Activated naive CD4-positive, alpha-beta T cell treated with anti-CD3 and anti-CD28 coated beads, Interleukin-2, amount 10 ng/mL, durations not matched to agents 7 days and 5 days (primary cell): ENCODE measurements at regions not wholly inside any gene's neighbourhood (a gene's known extent, or its start where the extent isn't known, plus 50 kb on each side); places are given as distances from the start of the nearest gene placed in this dataset.

Experiments used
- CTCF ChIA-PET: fragments of 350-600 bp; sonication (Branson Sonifier 250); formaldehyde crosslinking; loops from one replicate; lab custom pipeline; 2021; ENCODE audit warnings: antibody characterized with exemption; lab: Charles Lee
- DNase-seq: peaks from one replicate; pipeline ENCODE4 v3.0.0-alpha.2; 2020
- H3K27ac Mint-ChIP-seq: one replicate; pipeline ENCODE4 v1.8.0; 2021; ENCODE audit warnings: mild to moderate bottlenecking, moderate library complexity, mixed read lengths
- H3K27me3 Mint-ChIP-seq: one replicate; pipeline ENCODE4 v1.8.0; 2021; ENCODE audit warnings: mild to moderate bottlenecking, mixed read lengths
- H3K36me3 Mint-ChIP-seq: one replicate; pipeline ENCODE4 v1.8.0; 2021; ENCODE audit warnings: mixed read lengths
- H3K4me1 Mint-ChIP-seq: one replicate; pipeline ENCODE4 v1.8.0; 2021; ENCODE audit warnings: mixed read lengths
- H3K4me3 Mint-ChIP-seq: one replicate; pipeline ENCODE4 v1.8.0; 2021; ENCODE audit warnings: mild to moderate bottlenecking, moderate library complexity, mixed read lengths
- H3K9me3 Mint-ChIP-seq: one replicate; pipeline ENCODE4 v1.8.0; 2021; ENCODE audit warnings: mixed read lengths

DNA sequence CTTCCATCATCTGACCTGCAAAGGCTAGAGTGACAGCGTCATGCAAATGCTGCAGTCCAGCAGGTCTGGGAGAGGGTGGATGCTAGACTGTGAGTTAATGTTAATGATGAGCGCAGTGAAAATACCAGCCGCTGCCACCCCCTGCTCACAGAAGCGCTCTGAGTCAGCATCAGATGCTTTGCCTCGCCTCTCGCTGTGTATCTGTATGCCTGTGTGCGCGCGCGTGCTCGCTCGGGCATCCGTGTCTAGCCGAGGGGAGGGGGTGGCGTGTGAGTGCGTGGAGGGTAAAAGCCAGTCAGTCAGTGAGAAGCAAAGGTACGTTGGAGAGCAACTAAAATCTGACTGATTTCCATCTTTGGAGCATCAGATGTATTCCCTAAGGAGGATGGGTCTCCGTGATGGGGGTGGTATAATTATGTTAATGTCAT lies 858.7 kb downstream of the USP25 start:
- CTCF ChIA-PET = no interaction called here

DNA sequence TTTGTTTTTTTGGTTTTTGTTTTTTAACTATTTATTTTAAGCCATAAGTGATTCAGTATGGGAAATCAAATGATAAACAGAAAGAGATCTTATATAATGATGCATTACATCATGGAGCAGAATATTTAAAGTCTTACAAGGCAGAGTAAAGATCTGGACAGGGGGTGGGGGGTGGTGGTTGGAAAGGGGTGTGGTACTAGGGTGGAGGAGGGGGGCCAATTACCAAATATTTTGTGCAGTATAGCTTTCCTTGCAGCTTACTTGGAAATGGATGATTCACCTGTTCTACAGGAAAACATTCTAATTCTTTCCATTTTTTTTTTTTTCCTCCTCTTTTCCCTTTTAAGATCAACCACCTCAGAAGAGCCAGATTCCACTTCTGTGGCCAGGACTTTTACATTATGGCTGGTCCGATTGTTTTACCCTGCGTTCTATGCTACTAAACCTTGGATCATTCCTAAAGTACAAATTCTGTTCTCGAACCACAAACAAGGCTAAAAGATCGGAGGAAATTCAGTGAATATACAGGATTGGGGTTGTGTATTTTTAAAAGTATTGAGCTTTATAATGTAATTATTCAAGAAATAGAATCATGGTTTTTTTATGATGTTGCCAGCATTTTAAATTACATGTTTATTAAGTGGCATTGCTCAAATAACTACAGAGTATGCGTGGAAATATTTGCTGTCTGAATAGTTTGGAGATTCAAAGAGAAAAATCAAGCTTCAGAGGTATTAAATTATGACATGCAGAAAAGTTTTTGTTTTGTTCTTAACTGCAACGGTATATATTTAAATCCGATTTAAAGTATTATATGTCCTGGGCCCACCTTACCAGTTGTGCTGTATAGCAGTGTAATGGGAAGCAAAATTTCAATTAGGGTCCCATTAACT lies 859.5 kb downstream of the USP25 start:
- no peak overlapping the region for H3K27ac Mint-ChIP-seq
- no peak overlapping the region for H3K4me3 Mint-ChIP-seq
- no peak for DNase-seq
- CTCF ChIA-PET = no interaction called here
- H3K9me3 Mint-ChIP-seq = no peaks in the 10 kb centered on the region
- H3K27me3 Mint-ChIP-seq = no peaks in the 10 kb centered on the region
- no peaks in the 10 kb centered on the region for H3K4me1 Mint-ChIP-seq
- no peaks in the 10 kb centered on the region for H3K36me3 Mint-ChIP-seq

More for the DNA sequence above, 858.7 kb downstream of the USP25 start:
- no peak overlapping the region for H3K4me3 Mint-ChIP-seq
- DNase-seq = no peak
- H3K4me1 Mint-ChIP-seq = no peaks in the 10 kb centered on the region
- H3K27me3 Mint-ChIP-seq = no peaks in the 10 kb centered on the region
- no peaks in the 10 kb centered on the region for H3K36me3 Mint-ChIP-seq
- H3K9me3 Mint-ChIP-seq = peaks cover 2% of the 10 kb centered on the region
- no peak overlapping the region for H3K27ac Mint-ChIP-seq

GRCh38 chr21:16590186-16590585 lies 860.4 kb downstream of the USP25 start:
- Mint-ChIP-seq H3K4me3 (no peak overlapping the region), H3K9me3 (no peaks in the 10 kb centered on the region), H3K27ac (no peak overlapping the region), H3K4me1 (no peaks in the 10 kb centered on the region), H3K27me3 (no peaks in the 10 kb centered on the region), H3K36me3 (no peaks in the 10 kb centered on the region)
- DNase-seq = no peak
- CTCF ChIA-PET = no interaction called here

GRCh38 chr21:16590641-16591292 lies 861.0 kb downstream of the USP25 start:
- no peaks in the 10 kb centered on the region for H3K36me3 Mint-ChIP-seq
- CTCF ChIA-PET = no interaction called here

DNA sequence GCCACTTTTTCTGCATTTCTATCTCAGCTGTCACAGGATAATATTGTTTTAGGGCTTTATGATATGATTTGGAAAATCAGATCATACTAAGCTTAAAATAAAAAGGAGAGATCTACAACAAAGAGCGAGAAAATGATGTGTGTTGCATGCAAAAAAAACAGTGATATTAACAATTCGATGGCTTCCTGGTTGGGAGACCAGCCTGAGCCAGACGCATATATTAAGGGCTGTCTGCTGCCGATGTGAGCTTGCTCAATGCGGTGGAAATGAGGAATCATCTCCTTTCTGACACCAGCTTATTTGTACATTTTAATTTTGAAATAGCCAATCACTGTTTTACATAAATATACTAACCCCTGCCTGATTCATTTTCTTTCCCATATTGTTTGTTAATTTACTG lies 862.6 kb downstream of the USP25 start:
- Mint-ChIP-seq H3K36me3 (no peaks in the 10 kb centered on the region), H3K27me3 (no peaks in the 10 kb centered on the region)

More at GRCh38 chr21:16590641-16591292, 861.0 kb downstream of the USP25 start:
- Mint-ChIP-seq H3K4me1 (no peaks in the 10 kb centered on the region), H3K9me3 (no peaks in the 10 kb centered on the region), H3K27me3 (no peaks in the 10 kb centered on the region), H3K27ac (no peak overlapping the region), H3K4me3 (no peak overlapping the region)
- DNase-seq = no peak

GRCh38 chr21:16594191-16594590 lies 864.4 kb downstream of the USP25 start:
- Mint-ChIP-seq H3K4me3 (no peak overlapping the region), H3K9me3 (peaks cover 4% of the 10 kb centered on the region), H3K4me1 (no peaks in the 10 kb centered on the region), H3K36me3 (no peaks in the 10 kb centered on the region), H3K27ac (no peak overlapping the region), H3K27me3 (no peaks in the 10 kb centered on the region)
- CTCF ChIA-PET = no interaction called here
- DNase-seq = no peak

More for the DNA sequence above, 862.6 kb downstream of the USP25 start:
- Mint-ChIP-seq H3K4me1 (no peaks in the 10 kb centered on the region), H3K4me3 (no peak overlapping the region), H3K27ac (no peak overlapping the region), H3K9me3 (peaks cover 4% of the 10 kb centered on the region)
- CTCF ChIA-PET = no interaction called here
- DNase-seq = no peak

GRCh38 chr21:16596369-16596768 lies 866.6 kb downstream of the USP25 start:
- peaks cover 7% of the 10 kb centered on the region for H3K9me3 Mint-ChIP-seq
- no peaks in the 10 kb centered on the region for H3K27me3 Mint-ChIP-seq
- no peak overlapping the region for H3K4me3 Mint-ChIP-seq
- DNase-seq = no peak
- no peak overlapping the region for H3K27ac Mint-ChIP-seq
- CTCF ChIA-PET = no interaction called here
- H3K4me1 Mint-ChIP-seq = no peaks in the 10 kb centered on the region
- no peaks in the 10 kb centered on the region for H3K36me3 Mint-ChIP-seq

DNA sequence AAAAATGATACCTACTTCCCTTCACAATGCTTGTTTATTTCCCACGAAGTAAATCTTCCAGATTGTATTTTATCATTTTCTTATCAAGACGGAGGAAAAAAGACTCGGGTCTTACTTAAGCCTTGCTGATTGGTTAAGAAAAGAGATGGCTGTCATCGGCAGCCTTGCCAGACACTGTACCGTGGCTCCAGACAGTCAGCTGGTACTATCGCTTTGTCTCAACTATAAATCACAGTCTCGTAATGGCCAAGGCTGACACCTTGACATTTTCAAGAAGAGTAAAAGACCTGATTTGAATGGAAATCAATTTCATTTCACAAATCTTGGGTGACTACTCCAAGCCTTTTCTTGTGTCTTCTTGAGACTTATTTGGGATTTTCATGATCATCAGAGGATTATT lies 868.0 kb downstream of the USP25 start:
- DNase-seq = no peak
- Mint-ChIP-seq H3K27me3 (no peaks in the 10 kb centered on the region), H3K4me3 (no peak overlapping the region), H3K36me3 (no peaks in the 10 kb centered on the region), H3K9me3 (peaks cover 7% of the 10 kb centered on the region), H3K27ac (no peak overlapping the region), H3K4me1 (no peaks in the 10 kb centered on the region)
- CTCF ChIA-PET = no interaction called here

DNA sequence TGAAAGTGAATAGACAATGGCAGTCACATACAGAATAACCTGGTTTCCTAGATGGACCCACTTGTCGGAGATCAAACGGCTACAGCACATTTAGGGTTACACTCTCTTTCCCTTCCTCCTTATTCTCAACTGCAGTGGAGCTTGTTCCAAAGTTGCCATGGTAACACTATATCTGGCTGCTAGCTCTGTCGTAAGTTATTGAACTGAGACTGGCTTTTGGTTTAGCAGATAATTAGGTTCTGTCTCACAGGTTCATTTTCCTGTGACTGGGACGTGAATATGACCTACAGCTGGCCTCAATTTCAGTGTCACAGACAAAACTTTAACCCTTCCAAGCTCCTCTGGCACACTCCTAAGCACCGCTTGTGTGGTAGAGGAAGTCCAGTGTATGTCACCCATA lies 875.8 kb downstream of the USP25 start:
- no peaks in the 10 kb centered on the region for H3K36me3 Mint-ChIP-seq
- no peak overlapping the region for H3K27ac Mint-ChIP-seq
- DNase-seq = no peak
- H3K4me1 Mint-ChIP-seq = no peaks in the 10 kb centered on the region
- H3K4me3 Mint-ChIP-seq = no peak overlapping the region
- CTCF ChIA-PET = no interaction called here
- no peaks in the 10 kb centered on the region for H3K27me3 Mint-ChIP-seq
- H3K9me3 Mint-ChIP-seq = peaks cover 6% of the 10 kb centered on the region

DNA sequence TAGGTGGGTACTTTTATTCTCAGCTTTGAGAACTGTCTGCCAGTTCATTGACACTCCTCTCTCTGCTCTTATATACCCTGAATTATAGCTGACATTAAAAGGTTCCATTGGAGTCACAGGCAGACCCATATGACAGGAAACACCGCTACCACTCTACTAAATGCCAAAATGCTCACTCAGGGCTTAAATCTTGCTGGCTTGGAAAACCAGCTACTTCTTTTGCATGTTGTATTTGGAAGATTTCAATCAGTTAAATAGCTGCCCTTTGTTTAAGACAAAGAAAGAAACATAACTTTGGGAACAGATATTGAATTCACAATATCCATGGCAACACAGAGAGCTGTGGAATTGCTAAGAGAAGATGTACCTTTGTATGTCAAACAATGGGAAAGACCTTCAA lies 876.5 kb downstream of the USP25 start:
- Mint-ChIP-seq H3K36me3 (no peaks in the 10 kb centered on the region), H3K4me1 (no peaks in the 10 kb centered on the region), H3K27me3 (no peaks in the 10 kb centered on the region), H3K4me3 (no peak overlapping the region), H3K9me3 (peaks cover 9% of the 10 kb centered on the region), H3K27ac (no peak overlapping the region)
- DNase-seq = no peak
- CTCF ChIA-PET = no interaction called here

GRCh38 chr21:16608209-16608830 lies 878.5 kb downstream of the USP25 start:
- Mint-ChIP-seq H3K27me3 (no peaks in the 10 kb centered on the region), H3K4me1 (no peaks in the 10 kb centered on the region), H3K36me3 (no peaks in the 10 kb centered on the region), H3K4me3 (no peak overlapping the region), H3K27ac (no peak overlapping the region), H3K9me3 (peaks cover 10% of the 10 kb centered on the region)
- CTCF ChIA-PET = no interaction called here
- DNase-seq = no peak

DNA sequence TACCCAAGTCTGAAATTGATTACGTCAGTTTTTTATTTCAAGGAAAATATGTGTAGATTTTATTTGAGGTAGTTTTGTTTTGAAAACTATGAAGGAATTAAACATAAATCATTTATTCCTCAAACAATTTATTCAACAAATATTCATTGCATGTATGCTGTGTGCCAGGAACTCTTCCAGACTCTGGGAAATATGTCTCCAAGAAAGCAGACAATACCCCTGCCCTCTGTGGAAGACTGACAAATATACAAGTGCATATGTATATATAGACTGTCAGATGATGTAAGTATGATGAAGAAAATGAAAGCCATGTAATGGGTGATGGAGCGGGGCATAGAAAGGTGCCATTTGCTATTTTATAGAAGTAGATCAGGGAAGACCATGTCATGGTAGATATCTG lies 889.5 kb downstream of the USP25 start:
- H3K4me3 Mint-ChIP-seq = no peak overlapping the region
- no peak overlapping the region for H3K27ac Mint-ChIP-seq
- H3K4me1 Mint-ChIP-seq = no peaks in the 10 kb centered on the region
- H3K27me3 Mint-ChIP-seq = no peaks in the 10 kb centered on the region
- H3K36me3 Mint-ChIP-seq = no peaks in the 10 kb centered on the region
- no peak for DNase-seq
- CTCF ChIA-PET = no interaction called here
- H3K9me3 Mint-ChIP-seq = peaks cover 12% of the 10 kb centered on the region

DNA sequence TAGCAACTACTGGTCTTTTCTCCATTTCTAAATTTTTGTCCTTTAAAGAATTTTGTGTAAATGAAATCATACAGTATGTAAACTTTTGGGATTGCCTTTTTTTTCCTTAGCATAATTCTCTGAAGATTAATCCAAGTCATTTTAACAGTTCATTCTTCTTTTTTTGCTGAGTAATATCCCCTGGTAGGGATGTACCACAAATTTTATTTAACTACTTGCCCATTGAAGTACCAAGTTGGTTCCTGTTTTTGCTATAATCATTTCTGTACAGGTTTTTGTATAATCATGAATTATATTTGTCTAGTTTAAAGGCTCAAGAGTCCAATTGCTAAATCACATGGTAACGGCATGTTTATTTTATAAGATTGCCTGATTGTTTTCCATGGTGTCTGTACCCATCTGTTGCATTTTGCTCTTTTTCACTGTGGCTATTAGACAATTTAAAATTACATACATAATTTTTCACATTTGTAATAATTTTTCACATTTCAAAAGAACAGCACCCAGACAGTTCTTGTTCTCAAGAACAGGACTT lies 891.1 kb downstream of the USP25 start:
- Mint-ChIP-seq H3K9me3 (peaks cover 12% of the 10 kb centered on the region), H3K4me1 (no peaks in the 10 kb centered on the region), H3K27me3 (no peaks in the 10 kb centered on the region), H3K4me3 (no peak overlapping the region), H3K36me3 (no peaks in the 10 kb centered on the region), H3K27ac (no peak overlapping the region)
- DNase-seq = no peak
- CTCF ChIA-PET = no interaction called here

- Mint-ChIP-seq H3K4me1 (no peaks in the 10 kb centered on the region), H3K4me3 (no peak overlapping the region), H3K27me3 (no peaks in the 10 kb centered on the region), H3K27ac (no peak overlapping the region), H3K36me3 (no peaks in the 10 kb centered on the region), H3K9me3 (peaks cover 4% of the 10 kb centered on the region)
- DNase-seq = no peak
- CTCF ChIA-PET = no interaction called here
Measured at GRCh38 chr21:16624479-16625118, 888.2 kb upstream of the CXADR start.
